GM12878 (cell line): ENCODE measurements at regions not wholly inside any gene's neighbourhood (a gene's known extent, or its start where the extent isn't known, plus 50 kb on each side); places are given as distances from the start of the nearest gene placed in this dataset.

Experiments used
- ATAC-seq: fragments of 200-7000 bp; cut with Tn5 transposase; 3 replicates; pipeline ENCODE4 v1.9.1; 2020; ENCODE audit warnings: mild to moderate bottlenecking, moderate library complexity
- BruUV-seq: library from RNA; stranded (reverse); fragments of 400-500 nt; replicated peaks from 2 replicates; lab custom pipeline; 2021; lab: Mats Ljungman, UMichigan
- CTCF ChIA-PET: fragments of 300-600 bp; sonication (Branson Sonifier 250); formaldehyde crosslinking; extraction: SDS; loops from one replicate; lab custom pipeline; 2021; ENCODE audit warnings: inconsistent platforms; lab: Yijun Ruan, JAX
- POLR2A ChIA-PET: fragments of 350-600 bp; formaldehyde crosslinking; extraction: SDS; loops from one replicate; lab custom pipeline; 2021; ENCODE audit warnings: inconsistent platforms; lab: Charles Lee
- RAD21 ChIA-PET: fragments of 300-600 bp; sonication (Branson Sonifier 250); formaldehyde crosslinking; loops from one replicate; lab custom pipeline; 2023; ENCODE audit warnings: antibody characterized with exemption; ENCODE audit not compliant: unreplicated experiment; lab: Charles Lee
- SMC1A ChIA-PET: fragments of 300-600 bp; sonication (Branson Sonifier 250); formaldehyde crosslinking; loops from one replicate; lab custom pipeline; 2023; ENCODE audit not compliant: unreplicated experiment, uncharacterized antibody; lab: Charles Lee
- DNase-seq: peaks from one replicate; pipeline ENCODE4 v3.0.0-alpha.2; 2011; ENCODE audit warnings: low read depth, low spot score
- FAIRE-seq: peaks from 3 replicates; lab custom pipeline; 2011; peaks lifted over from hg19 to GRCh38; lab: Jason Lieb, UNC
- H2AFZ ChIP-seq: 2 replicates; pipeline ENCODE4 v1.6.0; 2011; ENCODE audit warnings: low read depth, low read length, control low read depth; ENCODE audit not compliant: control insufficient read depth
- H3K27ac ChIP-seq: 2 replicates; pipeline ENCODE4 v1.5.1; 2011; ENCODE audit warnings: control low read depth; ENCODE audit not compliant: control insufficient read depth, insufficient read depth
- H3K27me3 ChIP-seq, 2 experiments: replicated peaks in 1 of 2; 2 replicates each; pipeline versions ENCODE4 v1.6.0 to v1.6.1; 2011; ENCODE audit warnings: low read length in 1 of 2; ENCODE audit not compliant: control insufficient read depth in 2 of 2, insufficient read depth in 2 of 2
- H3K36me3 ChIP-seq, 2 experiments: 2 replicates each; pipeline ENCODE4 v1.5.1; 2011; ENCODE audit warnings: low read length in 1 of 2; ENCODE audit not compliant: control insufficient read depth in 2 of 2, insufficient read depth in 2 of 2
- H3K4me1 ChIP-seq: 2 replicates; pipeline ENCODE4 v1.6.1; 2011; ENCODE audit warnings: mild to moderate bottlenecking, low read length, moderate library complexity, mixed read lengths; ENCODE audit not compliant: control insufficient read depth, insufficient read depth
- H3K4me2 ChIP-seq: 2 replicates; pipeline ENCODE4 v1.6.0; 2011; ENCODE audit warnings: control low read depth; ENCODE audit not compliant: control insufficient read depth, insufficient read depth
- H3K4me3 ChIP-seq: fragments of 200-600 bp; sonication (generic); 2 replicates; pipeline ENCODE4 v1.5.1; 2016
- H3K79me2 ChIP-seq: 2 replicates; pipeline ENCODE4 v1.6.0; 2011; ENCODE audit warnings: low read length; ENCODE audit not compliant: control insufficient read depth, insufficient read depth
- H3K9ac ChIP-seq: 2 replicates; pipeline ENCODE4 v1.8.0; 2011; ENCODE audit warnings: low read length, control low read depth, mixed read lengths; ENCODE audit not compliant: control insufficient read depth, insufficient read depth
- H3K9me3 ChIP-seq: replicated peaks from 3 replicates; pipeline ENCODE4 v1.5.1; 2011; ENCODE audit warnings: mild to moderate bottlenecking, low read length; ENCODE audit not compliant: control insufficient read depth, insufficient read depth
- H4K20me1 ChIP-seq: 2 replicates; pipeline ENCODE4 v1.6.0; 2011; ENCODE audit not compliant: control insufficient read depth, insufficient read depth
- BMI1 ChIP-seq: fragments of 450-650 bp; IDR thresholded peaks from 2 replicates; pipeline ENCODE4 v1.6.1; 2016; ENCODE audit warnings: mild to moderate bottlenecking, moderate library complexity, borderline replicate concordance
- CHD2 ChIP-seq: IDR thresholded peaks from 2 replicates; pipeline ENCODE4 v1.6.1; 2011; ENCODE audit warnings: low read depth, low read length, improper control_type of control experiment, borderline replicate concordance
- E2F8 ChIP-seq: fragments of 450-650 bp; IDR thresholded peaks from 2 replicates; pipeline ENCODE4 v1.6.1; 2018; ENCODE audit warnings: mild to moderate bottlenecking, low read depth, moderate library complexity; ENCODE audit not compliant: partially characterized antibody
- EGR1 ChIP-seq, 2 experiments: IDR thresholded peaks; 1 replicate in 1 of 2; 2 replicates in 1 of 2; pipeline ENCODE4 v1.6.1; 2011 to 2012; ENCODE audit warnings: low read depth in 2 of 2, low read length in 2 of 2, borderline replicate concordance in 1 of 2, mild to moderate bottlenecking in 1 of 2, moderate library complexity in 1 of 2
- KDM1A ChIP-seq: fragments of 200-600 bp; sonication (generic); IDR thresholded peaks from 2 replicates; pipeline ENCODE4 v1.6.1; 2016; ENCODE audit warnings: borderline replicate concordance
- RFX5 ChIP-seq: IDR thresholded peaks from 2 replicates; pipeline ENCODE4 v1.6.1; 2011; ENCODE audit warnings: low read depth, low read length, improper control_type of control experiment
- SMAD5 ChIP-seq: IDR thresholded peaks from 2 replicates; pipeline ENCODE4 v1.6.1; 2016; ENCODE audit warnings: antibody characterized with exemption, low read depth
- SRF ChIP-seq, 2 experiments: IDR thresholded peaks; 2 replicates each; pipeline ENCODE4 v1.6.1; 2011; ENCODE audit warnings: low read depth in 2 of 2, low read length in 2 of 2, mild to moderate bottlenecking in 1 of 2, moderate library complexity in 1 of 2
- SUZ12 ChIP-seq: fragments of 200-600 bp; sonication (generic); IDR thresholded peaks from one replicate; pipeline ENCODE4 v1.6.1; 2018; ENCODE audit warnings: antibody characterized with exemption, mild to moderate bottlenecking; ENCODE audit not compliant: unreplicated experiment
- YBX1 ChIP-seq: fragments of 450-650 bp; IDR thresholded peaks from 2 replicates; pipeline ENCODE4 v1.6.1; 2016; ENCODE audit warnings: antibody characterized with exemption
- ZBTB33 ChIP-seq: fragments of 450-650 bp; IDR thresholded peaks from 2 replicates; pipeline ENCODE4 v1.6.1; 2017; ENCODE audit warnings: mild to moderate bottlenecking
- WGBS: methylation state at CpG from one replicate; pipeline ENCODE4 v1.1.6; 2016; ENCODE audit warnings: low lambda C conversion rate; ENCODE audit not compliant: insufficient replicate concordance, insufficient coverage; ENCODE audit errors: missing lambda C conversion rate; 5-methylcytosine and 5-hydroxymethylcytosine counted together
- in situ Hi-C: fragments of 300-500 bp; cut with MboI; formaldehyde crosslinking; loops from 9 replicates; pipeline ENCODE4 v1.14.3; 2018; ENCODE audit warnings: mixed read lengths
- intact Hi-C: fragments of 100-400 bp; cut with micrococcal nuclease; formaldehyde crosslinking; loops from one replicate; pipeline ENCODE4 v1.14.2; 2022; ENCODE audit not compliant: unreplicated experiment

GRCh38 chr10:78857193-78857592 is 211.6 kb upstream of the ZMIZ1 start:
- Histone ChIP-seq H4K20me1 (no peaks in the 10 kb centered on the region), H3K4me1 (no peaks in the 10 kb centered on the region), H3K4me2 (no peak overlapping the region), H2AFZ (no peak overlapping the region), H3K27me3 (peaks cover 1 to 3% of the 10 kb centered on the region in 2 experiments; a peak in 2 of 4 replicates), H3K79me2 (no peaks in the 10 kb centered on the region), H3K9me3 (no peaks in the 10 kb centered on the region), H3K27ac (no peak overlapping the region), H3K9ac (no peak overlapping the region), H3K36me3 (no peaks in the 10 kb centered on the region), H3K4me3 (no peak overlapping the region)
- ChIA-PET CTCF (no interaction called here), RAD21 (no interaction called here), SMC1A (no interaction called here), POLR2A (no interaction called here)
- no peak for FAIRE-seq
- no peak for DNase-seq
- in situ Hi-C loops = no loop called here
- no peak for TF ChIP-seq ZBTB33
- no peak for TF ChIP-seq SMAD5
- TF ChIP-seq RFX5 = no peak
- TF ChIP-seq SUZ12 = no peak
- TF ChIP-seq YBX1 = no peak
- no peak for TF ChIP-seq CHD2
- TF ChIP-seq E2F8 = no peak
- TF ChIP-seq SRF (IDR thresholded peaks at IDR 0.05; ENCODE audit: low read depth in 2 of 2, low read length in 2 of 2) = no peak
- TF ChIP-seq EGR1 (IDR thresholded peaks at IDR 0.05; ENCODE audit: borderline replicate concordance in 1 of 2, low read depth in 2 of 2, low read length in 2 of 2) = no peak
- no peak for TF ChIP-seq BMI1
- no peak for TF ChIP-seq KDM1A
- no TSS peak for BruUV-seq
- intact Hi-C loops = no loop called here
- 38% methylated on average over 3 of the region's 3 CpGs for WGBS
- ATAC-seq = no peak
